C4-2B (cell line): ENCODE measurements at regions not wholly inside any gene's neighbourhood (a gene's known extent, or its start where the extent isn't known, plus 50 kb on each side); places are given as distances from the start of the nearest gene placed in this dataset.
"Not testable (repeated sequence)": the region's sequence is repeated elsewhere in the genome, so short reads cannot be mapped to it uniquely, and the experiment has no call there.

Experiments
- H3K27ac ChIP-seq: fragments of 450-650 bp; 2 replicates; pipeline ENCODE4 v1.5.1; 2017
- ZFX ChIP-seq: fragments of 450-650 bp; IDR thresholded peaks from 2 replicates; pipeline ENCODE4 v1.6.1; 2017
- TF ChIP-seq, protein P1 (sequence below): fragments of 450-650 bp; conservative IDR thresholded peaks from 2 replicates; pipeline ENCODE4 v1.5.1; 2017; ENCODE audit warnings: mild to moderate bottlenecking

DNA sequence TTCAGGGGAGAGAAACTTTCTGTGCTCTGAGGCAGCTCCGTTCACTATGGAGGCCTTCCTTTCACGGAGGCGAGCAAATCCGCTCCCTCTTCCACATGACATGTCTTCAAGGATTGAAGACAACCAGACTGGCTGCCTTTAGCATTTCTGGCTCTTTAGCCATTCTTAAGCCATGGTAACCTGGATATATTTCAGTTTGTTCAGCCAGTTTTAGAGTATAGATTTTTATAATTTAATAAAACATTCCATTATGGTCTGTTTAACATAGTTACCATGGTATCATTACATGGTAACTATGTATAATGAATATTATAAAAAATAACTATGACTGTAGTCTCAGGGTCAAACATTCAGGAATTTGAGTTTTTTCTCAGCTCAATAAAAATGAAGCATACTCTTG is 54.2 kb upstream of the NFIA start:
- TF ChIP-seq, protein P1, sequence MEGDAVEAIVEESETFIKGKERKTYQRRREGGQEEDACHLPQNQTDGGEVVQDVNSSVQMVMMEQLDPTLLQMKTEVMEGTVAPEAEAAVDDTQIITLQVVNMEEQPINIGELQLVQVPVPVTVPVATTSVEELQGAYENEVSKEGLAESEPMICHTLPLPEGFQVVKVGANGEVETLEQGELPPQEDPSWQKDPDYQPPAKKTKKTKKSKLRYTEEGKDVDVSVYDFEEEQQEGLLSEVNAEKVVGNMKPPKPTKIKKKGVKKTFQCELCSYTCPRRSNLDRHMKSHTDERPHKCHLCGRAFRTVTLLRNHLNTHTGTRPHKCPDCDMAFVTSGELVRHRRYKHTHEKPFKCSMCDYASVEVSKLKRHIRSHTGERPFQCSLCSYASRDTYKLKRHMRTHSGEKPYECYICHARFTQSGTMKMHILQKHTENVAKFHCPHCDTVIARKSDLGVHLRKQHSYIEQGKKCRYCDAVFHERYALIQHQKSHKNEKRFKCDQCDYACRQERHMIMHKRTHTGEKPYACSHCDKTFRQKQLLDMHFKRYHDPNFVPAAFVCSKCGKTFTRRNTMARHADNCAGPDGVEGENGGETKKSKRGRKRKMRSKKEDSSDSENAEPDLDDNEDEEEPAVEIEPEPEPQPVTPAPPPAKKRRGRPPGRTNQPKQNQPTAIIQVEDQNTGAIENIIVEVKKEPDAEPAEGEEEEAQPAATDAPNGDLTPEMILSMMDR: no peak
- TF ChIP-seq ZFX: no peak
- H3K27ac ChIP-seq: no peak overlapping the region

DNA sequence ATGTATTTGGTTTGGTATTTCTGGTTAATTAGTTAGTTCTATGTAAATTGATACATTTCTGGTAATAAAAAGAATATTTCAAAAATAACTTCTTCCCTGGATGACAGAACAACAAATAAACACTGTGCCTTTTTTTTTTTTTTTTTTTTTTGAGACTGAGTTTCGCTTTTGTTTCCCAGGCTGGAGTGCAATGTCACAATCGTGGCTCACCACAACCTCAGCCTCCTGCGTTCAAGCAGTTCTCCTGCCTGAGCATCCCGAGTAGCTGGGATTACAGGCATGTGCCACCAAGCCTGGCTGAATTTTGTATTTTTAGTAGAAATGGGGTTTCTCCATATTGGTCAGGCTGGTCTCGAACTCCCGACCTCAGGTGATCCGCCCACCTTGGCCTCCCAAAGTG is 64.3 kb upstream of the NFIA start:
- H3K27ac ChIP-seq: not testable (repeated sequence)

DNA sequence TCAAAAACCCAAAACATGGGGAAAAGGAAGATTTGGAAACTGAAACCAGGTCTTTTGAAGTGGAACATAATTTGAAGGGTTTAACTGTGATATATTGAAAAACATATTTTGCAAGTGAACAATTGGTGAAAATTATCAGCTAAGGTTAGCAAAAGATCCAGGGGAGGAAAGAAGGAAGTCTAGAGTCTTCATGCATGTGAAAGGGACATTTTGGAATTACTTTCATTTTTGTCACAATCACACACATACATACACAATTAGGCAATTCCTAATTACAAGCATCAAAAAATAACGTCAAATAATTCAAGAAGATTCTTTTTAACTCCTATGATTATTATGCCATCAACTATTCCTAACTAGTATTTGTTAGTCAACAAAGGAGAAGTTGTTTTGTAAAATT is 64.7 kb upstream of the NFIA start:
- no peak for TF ChIP-seq ZFX
- TF ChIP-seq, protein P1: no peak
- no peak overlapping the region for H3K27ac ChIP-seq

DNA sequence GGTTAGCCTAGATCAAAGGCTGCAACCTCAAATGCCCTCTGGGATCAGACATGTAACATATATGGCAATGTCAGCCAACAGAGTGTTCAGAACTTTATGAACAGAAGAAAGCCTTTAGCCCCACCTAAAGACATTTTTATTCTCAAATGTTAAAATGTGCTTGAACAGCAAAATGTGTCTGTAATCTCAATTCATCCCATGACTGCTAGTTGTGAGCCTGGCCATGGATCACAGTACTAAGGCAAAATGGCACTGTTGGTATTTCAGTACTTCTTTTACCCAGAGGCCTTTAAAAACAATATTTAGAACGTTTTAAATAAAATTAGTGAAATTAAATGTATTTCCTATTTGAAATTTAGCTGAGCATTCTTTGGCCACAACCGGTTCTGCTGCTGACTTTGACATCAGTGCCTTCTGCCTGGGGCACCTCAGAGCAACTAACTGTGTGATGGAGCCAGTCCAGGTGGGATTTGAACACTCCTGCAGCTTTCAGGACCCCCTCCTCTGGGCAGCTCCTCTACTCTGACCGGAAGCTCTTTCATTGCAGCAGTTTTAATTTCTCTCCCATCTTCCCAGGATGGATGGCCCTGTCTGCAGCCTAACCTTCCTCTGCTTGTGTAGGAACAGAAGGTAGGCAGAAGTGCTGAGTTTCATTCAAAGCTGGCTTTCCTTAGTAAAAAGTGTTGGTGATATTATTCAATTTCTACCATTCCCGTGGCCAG is 68.3 kb upstream of the NFIA start:
- no peak for TF ChIP-seq ZFX
- TF ChIP-seq, protein P1: no peak
- H3K27ac ChIP-seq: no peak overlapping the region

DNA sequence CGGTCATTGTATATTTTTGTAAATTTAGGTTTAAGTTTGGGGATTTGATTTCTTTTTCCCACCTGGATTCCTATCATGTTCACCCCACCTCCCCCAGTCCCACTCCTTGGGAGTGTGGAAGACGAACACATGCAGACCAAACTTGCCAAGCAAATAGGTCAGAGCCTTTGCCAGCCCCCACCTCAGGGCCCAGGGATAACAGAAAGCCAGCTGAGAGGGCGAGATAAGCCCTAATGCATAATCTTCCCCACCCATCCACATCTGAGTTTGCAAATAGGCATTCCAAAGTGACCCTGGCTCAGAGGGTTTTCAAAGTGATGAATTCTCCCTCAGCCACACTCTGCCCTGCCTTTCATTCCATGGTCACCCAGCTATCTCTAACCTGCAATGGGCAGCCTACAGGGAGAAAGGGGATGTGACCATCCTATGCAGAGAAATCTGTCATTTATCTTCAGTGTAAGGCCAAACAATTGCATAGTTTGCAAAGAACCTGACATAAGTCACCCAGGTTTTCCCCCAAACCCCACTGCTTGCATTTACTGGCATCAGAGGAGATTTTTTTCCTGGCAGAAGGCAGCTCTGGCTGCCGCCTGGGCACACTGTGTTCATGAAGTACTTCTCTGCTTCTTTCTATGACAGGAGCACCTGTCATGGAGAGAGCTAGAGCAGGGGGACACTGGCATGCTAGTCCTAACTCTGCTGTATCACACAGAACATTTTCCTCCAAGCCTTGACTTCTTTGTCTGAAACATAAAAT is 69.0 kb upstream of the NFIA start:
- no peak overlapping the region for H3K27ac ChIP-seq
- TF ChIP-seq ZFX: no peak

DNA sequence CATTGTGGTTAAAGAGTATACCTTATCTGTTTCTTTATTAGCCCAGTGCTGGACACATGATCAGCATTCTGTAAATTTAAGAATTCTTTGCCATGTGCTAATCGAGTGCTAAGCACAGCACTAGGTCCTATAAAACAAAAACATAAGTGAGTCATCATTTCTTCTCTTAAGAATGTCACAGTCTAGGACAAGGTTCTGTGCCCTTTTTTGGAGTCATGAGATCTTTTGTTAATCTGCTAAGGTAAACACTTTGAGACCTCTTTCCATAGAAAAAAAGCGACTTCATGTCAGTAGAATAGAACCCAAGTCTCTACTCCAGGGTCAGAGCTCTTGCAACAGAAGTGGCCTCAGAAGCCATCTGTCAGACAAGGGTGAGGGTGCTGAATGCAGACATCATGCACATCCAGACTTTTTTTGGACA is 70.0 kb upstream of the NFIA start:
- TF ChIP-seq, protein P1: no peak
- no peak for TF ChIP-seq ZFX
- no peak overlapping the region for H3K27ac ChIP-seq

DNA sequence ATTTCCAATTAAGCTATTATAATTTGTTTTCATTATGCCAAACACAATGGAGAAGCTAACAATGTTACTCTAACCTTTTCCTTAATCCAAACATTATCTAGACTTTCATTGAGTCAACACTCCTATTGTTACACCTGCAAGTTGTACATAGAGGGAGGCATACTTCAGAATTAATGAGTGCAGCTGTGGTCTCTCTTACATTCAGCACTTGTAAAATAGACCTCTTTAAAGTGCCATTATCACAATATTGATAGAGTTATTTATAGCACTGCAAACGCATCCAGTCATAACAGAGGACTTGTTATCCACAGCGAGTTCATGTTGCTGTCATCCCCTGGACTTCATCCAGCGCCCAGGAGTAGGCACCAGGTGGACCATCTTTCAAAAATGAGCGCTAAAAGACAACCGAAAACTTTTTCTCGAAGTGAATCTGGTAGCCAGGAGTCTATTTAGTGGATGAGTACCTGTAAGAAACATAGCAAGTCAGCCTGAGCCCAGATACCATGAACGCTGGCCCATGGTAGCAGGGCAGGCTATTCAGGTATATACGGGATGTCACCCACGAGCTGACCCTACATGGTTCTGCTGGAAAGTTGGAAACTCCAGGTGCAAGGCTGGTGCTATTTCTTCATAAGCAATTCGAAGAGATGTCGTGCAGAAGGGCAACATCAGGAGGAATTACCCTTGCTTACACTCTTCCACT is 70.6 kb upstream of the NFIA start:
- no peak overlapping the region for H3K27ac ChIP-seq
- TF ChIP-seq, protein P1: no peak
- no peak for TF ChIP-seq ZFX

DNA sequence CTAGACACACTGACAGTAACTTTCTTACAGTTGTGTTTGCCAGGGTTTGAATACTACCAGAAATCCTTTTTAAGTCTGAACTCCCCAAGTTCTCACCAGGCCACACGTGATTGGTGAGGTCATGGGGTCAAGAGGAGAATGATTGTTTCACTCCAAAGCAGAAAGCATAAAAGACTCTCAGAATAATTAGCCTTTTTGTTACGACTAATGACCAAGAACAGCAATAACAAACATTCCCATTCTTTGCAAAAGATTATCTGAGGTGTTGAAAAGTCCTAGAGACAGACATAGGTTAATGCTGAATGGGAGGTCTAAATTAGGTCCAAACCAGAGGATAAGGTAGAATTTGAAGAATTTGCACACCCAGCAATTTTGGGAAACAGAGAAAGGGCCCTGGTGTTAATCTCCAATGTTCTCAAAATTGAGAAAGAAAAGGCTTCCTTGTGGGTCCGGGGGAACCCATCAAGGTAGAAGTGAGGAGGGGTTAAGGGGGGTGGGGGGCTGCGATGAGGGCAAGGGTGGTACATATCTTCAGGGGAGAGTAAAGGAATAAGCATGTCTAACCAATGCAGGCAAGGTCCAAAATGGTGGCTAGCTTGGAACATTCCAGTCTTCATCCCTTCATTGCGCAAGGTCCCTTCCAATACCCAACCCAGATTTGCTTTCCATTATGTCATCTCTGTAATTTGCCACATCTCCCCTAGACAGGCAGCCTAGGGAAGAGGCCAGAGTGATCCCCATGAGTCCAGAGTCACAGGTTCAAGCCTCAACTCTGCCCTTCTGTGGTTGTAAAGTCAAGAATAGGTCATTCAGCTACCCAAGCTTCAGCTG is 74.6 kb upstream of the NFIA start:
- TF ChIP-seq, protein P1: no peak
- TF ChIP-seq ZFX: no peak

More for the DNA sequence above, 74.6 kb upstream of the NFIA start:
- no peak overlapping the region for H3K27ac ChIP-seq
